ENCODE measurements at regions not wholly inside any gene's neighbourhood (a gene's known extent, or its start where the extent isn't known, plus 50 kb on each side); places are given as distances from the start of the nearest gene placed in this dataset.
A peak's percentile ranks its signal among the peaks of the same experiment; 100 is the strongest.

GRCh38 chr6:132020138-132020581 is 69.0 kb upstream of the CCN2 start:
- Histone ChIP-seq H3K27ac (peak overlapping the region; percentile 83 to 97 (median 86)), H3K36me3 (no peaks in the 10 kb centered on the region), H3K9me3 (no peaks in the 10 kb centered on the region), H3K27me3 (no peaks in the 10 kb centered on the region), H3K4me3 (no peak overlapping the region), H3K4me1 (peaks cover 6 to 37% (median 14%) of the 10 kb centered on the region in 3 donors)
- ATAC-seq = peak; percentile 93
- 11 to 32% methylated on average over 3 to 5 of the region's 6 CpGs for WGBS, 2 donors (ENCODE audit: low coverage in 1 of 2)
- TF ChIP-seq CTCF (IDR thresholded peaks at IDR 0.05) = no peak
- no peak for TF ChIP-seq EP300 (IDR thresholded peaks at IDR 0.05)
- TF ChIP-seq POLR2A (IDR thresholded peaks at IDR 0.05) = peak in 1 of 2 donors; percentile 9
- peak; percentile 87 for TF ChIP-seq POLR2AphosphoS5 (IDR thresholded peaks at IDR 0.05)

- no peak for ATAC-seq
- Histone ChIP-seq H3K36me3 (no peaks in the 10 kb centered on the region), H3K27ac (peak overlapping the region; percentile 83 to 97 (median 86)), H3K4me3 (no peak overlapping the region), H3K9me3 (no peaks in the 10 kb centered on the region), H3K4me1 (peaks cover 6 to 37% (median 14%) of the 10 kb centered on the region in 3 donors), H3K27me3 (no peaks in the 10 kb centered on the region)
- 54 to 80% methylated on average over 1 of the region's 1 CpG for WGBS, 2 donors (ENCODE audit: low coverage in 1 of 2)
- no peak for TF ChIP-seq CTCF (IDR thresholded peaks at IDR 0.05)
- TF ChIP-seq POLR2A (IDR thresholded peaks at IDR 0.05) = no peak
These were observed 68.4 kb upstream of the CCN2 start for GRCh38 chr6:132019586-132019985.

- Histone ChIP-seq H3K4me1 (peaks cover 6 to 37% (median 14%) of the 10 kb centered on the region in 3 donors), H3K27ac (no peak overlapping the region), H3K36me3 (no peaks in the 10 kb centered on the region), H3K4me3 (no peak overlapping the region), H3K27me3 (no peaks in the 10 kb centered on the region), H3K9me3 (no peaks in the 10 kb centered on the region)
- TF ChIP-seq EP300 (IDR thresholded peaks at IDR 0.05) = no peak
- no peak for TF ChIP-seq CTCF (IDR thresholded peaks at IDR 0.05)
- no peak for TF ChIP-seq POLR2AphosphoS5 (IDR thresholded peaks at IDR 0.05)
- no peak for TF ChIP-seq POLR2A (IDR thresholded peaks at IDR 0.05)
- no peak for ATAC-seq
- 83 to 84% methylated on average over 3 of the region's 3 CpGs for WGBS, 2 donors (ENCODE audit: low coverage in 1 of 2)
These were observed 66.8 kb upstream of the CCN2 start for GRCh38 chr6:132017942-132018341.

GRCh38 chr6:132016396-132016795 is 65.2 kb upstream of the CCN2 start:
- ATAC-seq = no peak
- 75 to 89% methylated on average over 1 of the region's 1 CpG for WGBS, 2 donors (ENCODE audit: low coverage in 1 of 2)
- Histone ChIP-seq H3K27me3 (no peaks in the 10 kb centered on the region), H3K36me3 (no peaks in the 10 kb centered on the region), H3K4me3 (no peak overlapping the region), H3K9me3 (no peaks in the 10 kb centered on the region), H3K27ac (no peak overlapping the region), H3K4me1 (peaks cover 9 to 39% (median 14%) of the 10 kb centered on the region in 3 donors)
- no peak for TF ChIP-seq EP300 (IDR thresholded peaks at IDR 0.05)
- TF ChIP-seq CTCF (IDR thresholded peaks at IDR 0.05) = no peak
- TF ChIP-seq POLR2A (IDR thresholded peaks at IDR 0.05) = no peak
- TF ChIP-seq POLR2AphosphoS5 (IDR thresholded peaks at IDR 0.05) = no peak

GRCh38 chr6:132011582-132011981 is 60.4 kb upstream of the CCN2 start:
- Histone ChIP-seq H3K36me3 (no peaks in the 10 kb centered on the region), H3K27me3 (no peaks in the 10 kb centered on the region), H3K9me3 (no peaks in the 10 kb centered on the region), H3K4me1 (peaks cover 2 to 36% (median 3%) of the 10 kb centered on the region in 3 donors), H3K27ac (peak overlapping the region; percentile 63 to 73 (median 70)), H3K4me3 (no peak overlapping the region)
- WGBS, 2 donors (ENCODE audit: low coverage in 1 of 2) = 48 to 50% methylated on average over 1 to 2 of the region's 2 CpGs
- TF ChIP-seq CTCF (IDR thresholded peaks at IDR 0.05) (no peak), POLR2AphosphoS5 (IDR thresholded peaks at IDR 0.05) (peak; percentile 94), EP300 (IDR thresholded peaks at IDR 0.05) (no peak), POLR2A (IDR thresholded peaks at IDR 0.05) (no peak)
- ATAC-seq = peak; percentile 90

Data from gastroesophageal sphincter (tissue), 4 donors.